ENCODE measurements at regions not wholly inside any gene's neighbourhood (a gene's known extent, or its start where the extent isn't known, plus 50 kb on each side); places are given as distances from the start of the nearest gene placed in this dataset.

- TF ChIP-seq CTCF (conservative IDR thresholded peaks at IDR 0.05 in 1 of 2, IDR thresholded peaks at IDR 0.05 in 1 of 2; ENCODE audit: extremely low read depth in 1 of 2, insufficient read depth in 1 of 2, low read depth in 1 of 2, low read length in 2 of 2), result no peak
- no peak for TF ChIP-seq EZH2 (IDR thresholded peaks at IDR 0.05; ENCODE audit: borderline replicate concordance, low read length)
These were observed 220.5 kb downstream of the IRS2 start for GRCh38 chr13:109565877-109566276.

All from mammary epithelial cell (primary cell).